H1 (cell line): ENCODE measurements at regions not wholly inside any gene's neighbourhood (a gene's known extent, or its start where the extent isn't known, plus 50 kb on each side); places are given as distances from the start of the nearest gene placed in this dataset.

Experiments used
- ATF2 ChIP-seq: IDR thresholded peaks from 2 replicates; pipeline ENCODE4 v1.6.1; 2012; ENCODE audit warnings: low read length, inconsistent platforms
- KDM5A ChIP-seq: fragments of 200-600 bp; IDR thresholded peaks from 2 replicates; pipeline ENCODE4 v1.7.1; 2012; ENCODE audit warnings: mild to moderate bottlenecking, low read length, inconsistent platforms, mixed read lengths
- SIX5 ChIP-seq: IDR thresholded peaks from 2 replicates; pipeline ENCODE4 v1.6.1; 2011; ENCODE audit warnings: mild to moderate bottlenecking, low read depth, low read length
- YY1 ChIP-seq: IDR thresholded peaks from 2 replicates; pipeline ENCODE4 v1.6.1; 2011; ENCODE audit warnings: low read depth, mild to moderate bottlenecking, low read length

- TF ChIP-seq ATF2 = no peak
- no peak for TF ChIP-seq SIX5
- TF ChIP-seq KDM5A = no peak
- no peak for TF ChIP-seq YY1
These were observed 142.0 kb upstream of the ATP2B2 start (continued) for GRCh38 chr3:10647376-10647775.
